A673 (cell line): ENCODE measurements at regions not wholly inside any gene's neighbourhood (a gene's known extent, or its start where the extent isn't known, plus 50 kb on each side); places are given as distances from the start of the nearest gene placed in this dataset.

ENCODE experiments used
- EZH2 ChIP-seq: fragments of 200-600 bp; sonication (generic); IDR thresholded peaks from 2 replicates; pipeline ENCODE4 v1.6.1; 2017; ENCODE audit warnings: borderline replicate concordance, low read depth, mild to moderate bottlenecking, mixed read lengths, antibody characterized with exemption, low read length; ENCODE audit not compliant: poor library complexity, severe bottlenecking
- TF ChIP-seq, protein P1 (sequence below): fragments of 300-800, 200-600 bp; sonication (generic); conservative IDR thresholded peaks from 2 replicates; pipeline ENCODE4 v1.5.1; 2017; ENCODE audit warnings: low read depth, mild to moderate bottlenecking, antibody characterized with exemption, low read length, moderate library complexity, mixed read lengths

GRCh38 chr9:2415326-2415725 is 206.3 kb upstream of the VLDLR start:
- TF ChIP-seq, protein P1, sequence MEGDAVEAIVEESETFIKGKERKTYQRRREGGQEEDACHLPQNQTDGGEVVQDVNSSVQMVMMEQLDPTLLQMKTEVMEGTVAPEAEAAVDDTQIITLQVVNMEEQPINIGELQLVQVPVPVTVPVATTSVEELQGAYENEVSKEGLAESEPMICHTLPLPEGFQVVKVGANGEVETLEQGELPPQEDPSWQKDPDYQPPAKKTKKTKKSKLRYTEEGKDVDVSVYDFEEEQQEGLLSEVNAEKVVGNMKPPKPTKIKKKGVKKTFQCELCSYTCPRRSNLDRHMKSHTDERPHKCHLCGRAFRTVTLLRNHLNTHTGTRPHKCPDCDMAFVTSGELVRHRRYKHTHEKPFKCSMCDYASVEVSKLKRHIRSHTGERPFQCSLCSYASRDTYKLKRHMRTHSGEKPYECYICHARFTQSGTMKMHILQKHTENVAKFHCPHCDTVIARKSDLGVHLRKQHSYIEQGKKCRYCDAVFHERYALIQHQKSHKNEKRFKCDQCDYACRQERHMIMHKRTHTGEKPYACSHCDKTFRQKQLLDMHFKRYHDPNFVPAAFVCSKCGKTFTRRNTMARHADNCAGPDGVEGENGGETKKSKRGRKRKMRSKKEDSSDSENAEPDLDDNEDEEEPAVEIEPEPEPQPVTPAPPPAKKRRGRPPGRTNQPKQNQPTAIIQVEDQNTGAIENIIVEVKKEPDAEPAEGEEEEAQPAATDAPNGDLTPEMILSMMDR = no peak
- TF ChIP-seq EZH2 = no peak
